Ovary (tissue), 3 donors: ENCODE measurements at regions not wholly inside any gene's neighbourhood (a gene's known extent, or its start where the extent isn't known, plus 50 kb on each side); places are given as distances from the start of the nearest gene placed in this dataset.

Experiments used
- CTCF ChIP-seq, 3 donors: fragments of 450-650 bp in 2 of 3; fragments of 200-600 bp in 1 of 3; IDR thresholded peaks; one replicate each; pipeline versions ENCODE4 v1.5.1 to v1.8.0; 2016 to 2022; ENCODE audit warnings: antibody characterized with exemption in 3 of 3, mild to moderate bottlenecking in 1 of 3
- POLR2A ChIP-seq: fragments of 450-650 bp; IDR thresholded peaks from one replicate; pipeline ENCODE4 v1.6.1; 2017; ENCODE audit warnings: antibody characterized with exemption, mild to moderate bottlenecking, moderate library complexity
- donor health status: DM: no; HTN: no; CAD: no.

DNA sequence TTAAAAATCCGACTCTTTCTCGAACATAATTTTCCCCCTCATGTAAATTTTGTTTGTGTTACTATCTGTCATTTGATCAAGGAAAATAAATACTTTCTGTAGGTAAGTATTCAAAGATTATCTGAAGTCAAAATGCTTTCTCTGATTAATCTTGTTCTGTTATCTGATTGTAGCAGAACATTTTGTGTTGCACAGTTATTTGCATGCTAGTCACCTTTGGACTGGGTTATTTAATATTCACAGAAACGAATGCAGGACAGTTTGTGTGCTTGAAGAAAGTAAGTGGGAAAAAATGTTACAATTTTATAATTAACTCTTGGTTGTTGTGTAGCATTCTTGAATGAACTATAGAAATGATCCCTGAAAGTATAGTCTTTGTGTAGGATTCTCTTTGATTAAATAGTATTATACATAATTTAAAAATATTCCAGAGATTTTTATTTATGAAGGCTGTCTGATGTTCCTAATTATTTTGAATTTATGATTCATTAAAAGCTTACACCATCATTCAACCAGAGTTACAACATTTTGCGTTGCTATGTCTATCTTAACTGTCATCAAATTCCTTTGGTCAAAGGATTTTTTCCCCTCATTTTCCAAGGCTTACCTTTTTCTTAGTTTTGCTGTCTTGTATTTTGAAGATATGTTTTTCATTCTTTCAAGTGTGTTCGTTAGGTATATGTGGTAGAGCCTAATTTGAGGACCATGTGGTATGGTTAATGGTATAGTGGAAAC is 176.6 kb downstream of the GIPC2 start:
- TF ChIP-seq CTCF (IDR thresholded peaks at IDR 0.05): no peak
- no peak for TF ChIP-seq POLR2A
